GM20000 (cell line): ENCODE measurements at regions not wholly inside any gene's neighbourhood (a gene's known extent, or its start where the extent isn't known, plus 50 kb on each side); places are given as distances from the start of the nearest gene placed in this dataset.

Experiments used
- DNase-seq: peaks from one replicate; pipeline ENCODE4 v3.0.0; 2012; ENCODE audit warnings: low spot score
- CTCF ChIP-seq: IDR thresholded peaks from 2 replicates; pipeline ENCODE4 v1.5.1; 2012; ENCODE audit warnings: mild to moderate bottlenecking, control low read depth; ENCODE audit errors: extremely low read depth, missing control alignments

- TF ChIP-seq CTCF = no peak
- DNase-seq = no peak
Observed at GRCh38 chr21:27569091-27569490, 602.2 kb upstream of the ADAMTS5 start.

DNA sequence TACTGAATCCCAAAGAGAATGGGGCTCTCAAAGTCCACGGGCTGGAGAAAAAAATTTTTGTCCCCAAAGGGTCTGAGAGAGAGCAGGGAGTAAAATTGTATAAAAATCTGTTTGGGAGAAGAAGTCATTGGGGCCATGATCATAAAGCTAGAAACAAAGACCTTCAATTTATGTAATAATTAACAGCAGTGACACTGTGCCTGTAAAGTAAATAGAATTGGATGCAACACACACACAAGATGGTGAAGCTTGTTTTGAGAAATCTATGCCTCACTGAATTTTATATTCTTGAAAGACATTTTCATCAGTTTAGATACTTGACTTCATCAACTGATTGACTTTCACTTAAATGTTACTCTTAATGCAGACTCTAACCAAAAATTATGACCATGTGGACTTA lies 600.5 kb upstream of the ADAMTS5 start:
- DNase-seq = no peak
- no peak for TF ChIP-seq CTCF

- TF ChIP-seq CTCF = no peak
- DNase-seq = no peak
Observed at GRCh38 chr21:27566521-27566920, 599.6 kb upstream of the ADAMTS5 start.

DNA sequence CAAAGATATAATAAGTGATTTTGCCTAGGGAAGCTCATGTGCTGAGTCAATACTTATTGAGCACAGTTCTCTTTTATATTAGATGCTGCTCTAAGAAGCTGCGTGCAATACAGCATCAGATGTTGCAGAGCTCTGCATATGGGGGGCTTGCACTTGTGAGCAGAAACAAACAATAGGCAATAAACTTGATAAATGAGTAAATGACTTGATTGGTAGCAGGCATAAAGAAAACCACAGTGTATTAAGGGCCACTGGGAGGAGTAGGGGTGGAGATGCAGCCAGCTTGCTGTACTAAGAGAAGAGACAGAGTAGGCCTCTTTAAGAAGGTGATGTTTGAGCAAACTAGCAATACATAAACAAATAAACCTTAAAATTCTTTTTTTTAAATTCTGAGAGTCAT lies 598.5 kb upstream of the ADAMTS5 start:
- no peak for DNase-seq
- TF ChIP-seq CTCF = no peak

DNA sequence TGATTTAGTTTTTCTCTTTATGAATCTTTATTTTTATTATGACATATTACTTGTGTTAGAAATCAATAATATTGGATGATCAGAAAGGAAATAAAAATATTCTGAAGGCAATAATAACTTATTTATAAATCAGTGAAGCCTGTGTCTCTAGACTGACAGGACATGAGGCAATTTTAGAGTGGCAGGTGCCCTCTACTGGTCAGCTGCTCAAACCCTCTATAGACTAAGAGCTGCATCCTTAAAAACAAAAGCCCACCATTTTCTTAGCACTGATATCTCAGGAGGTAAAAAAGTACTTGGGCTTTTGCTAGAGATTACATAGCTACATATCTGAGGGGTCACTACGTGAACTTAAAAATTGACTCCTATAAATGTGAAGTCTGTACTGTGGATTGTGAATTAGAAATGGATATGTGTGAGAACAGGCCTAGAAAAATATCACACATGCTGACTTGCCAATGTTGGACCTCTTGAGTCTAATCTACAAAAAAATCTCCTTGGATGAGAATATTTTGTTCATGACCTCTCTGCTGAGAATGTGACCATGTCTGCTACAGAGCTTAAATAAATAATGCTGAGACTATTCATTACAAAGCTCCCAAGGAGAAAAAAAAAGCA lies 597.9 kb upstream of the ADAMTS5 start:
- no peak for TF ChIP-seq CTCF
- no peak for DNase-seq

- TF ChIP-seq CTCF = no peak
- DNase-seq = no peak
Observed at GRCh38 chr21:27562303-27562702, 595.4 kb upstream of the ADAMTS5 start.

DNA sequence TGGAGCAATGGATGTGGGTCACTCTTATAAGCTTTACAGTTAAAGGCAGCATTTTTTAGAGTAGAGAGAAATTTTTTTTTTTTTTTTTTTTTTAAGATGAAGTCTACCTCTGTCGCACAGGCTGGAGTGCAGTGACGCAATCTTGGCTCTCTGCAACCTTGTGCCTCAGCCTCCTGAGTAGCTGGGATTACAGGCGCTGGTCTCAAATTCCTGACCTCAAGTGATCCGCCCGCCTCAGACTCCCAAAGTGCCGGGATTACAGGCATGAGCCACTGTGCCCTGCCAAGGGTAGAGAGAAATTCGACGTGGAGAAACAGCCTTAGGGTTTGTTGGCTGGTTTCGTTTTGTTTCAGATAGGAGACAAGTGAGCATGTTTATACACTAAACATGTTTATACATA lies 594.2 kb upstream of the ADAMTS5 start:
- TF ChIP-seq CTCF = no peak
- no peak for DNase-seq
